GM23338 (cell line): ENCODE measurements at regions not wholly inside any gene's neighbourhood (a gene's known extent, or its start where the extent isn't known, plus 50 kb on each side); places are given as distances from the start of the nearest gene placed in this dataset.

Experiments used
- ATAC-seq: fragments of 200-7000 bp; cut with Tn5 transposase; 3 replicates; pipeline ENCODE4 v1.9.1; 2020
- DNase-seq: peaks from one replicate; pipeline ENCODE4 v3.0.0-alpha.2; 2015; ENCODE audit warnings: low spot score
- H2AFZ ChIP-seq: fragments of 200-600 bp; sonication (generic); 2 replicates; pipeline ENCODE4 v1.8.0; 2016; ENCODE audit warnings: antibody characterized with exemption, mild to moderate bottlenecking, moderate library complexity
- H3F3A ChIP-seq: fragments of 200-600 bp; sonication (generic); replicated peaks from 2 replicates; pipeline ENCODE4 v1.8.0; 2017; ENCODE audit warnings: antibody characterized with exemption, mixed run types, low read depth
- H3K27ac ChIP-seq: fragments of 200-600 bp; sonication (generic); 2 replicates; pipeline ENCODE4 v1.6.1; 2016; ENCODE audit warnings: low read depth
- H3K27me3 ChIP-seq: fragments of 200-600 bp; sonication (generic); 2 replicates; pipeline ENCODE4 v1.8.0; 2016; ENCODE audit warnings: mild to moderate bottlenecking, mixed run types, moderate library complexity; ENCODE audit not compliant: insufficient read depth
- H3K36me3 ChIP-seq: fragments of 200-600 bp; sonication (generic); 2 replicates; pipeline ENCODE4 v1.8.0; 2016; ENCODE audit warnings: mild to moderate bottlenecking; ENCODE audit not compliant: insufficient read depth
- H3K4me1 ChIP-seq: fragments of 200-600 bp; sonication (generic); 2 replicates; pipeline ENCODE4 v1.8.0; 2016; ENCODE audit warnings: mild to moderate bottlenecking, moderate library complexity; ENCODE audit not compliant: insufficient read depth
- H3K4me2 ChIP-seq: fragments of 200-600 bp; sonication (generic); 2 replicates; pipeline ENCODE4 v1.7.1; 2017; ENCODE audit warnings: mixed run types
- H3K4me3 ChIP-seq: fragments of 200-600 bp; sonication (generic); 2 replicates; pipeline ENCODE4 v1.6.1; 2016; ENCODE audit warnings: mixed run types
- H3K79me2 ChIP-seq: fragments of 200-600 bp; sonication (generic); replicated peaks from 2 replicates; pipeline ENCODE4 v1.8.0; 2017; ENCODE audit warnings: mild to moderate bottlenecking; ENCODE audit not compliant: insufficient read depth
- H3K9me2 ChIP-seq: fragments of 200-600 bp; sonication (generic); 2 replicates; pipeline ENCODE4 v1.8.0; 2017; ENCODE audit not compliant: insufficient read depth
- H4K20me1 ChIP-seq: fragments of 200-600 bp; sonication (generic); replicated peaks from 2 replicates; pipeline ENCODE4 v1.8.0; 2017; ENCODE audit warnings: mild to moderate bottlenecking; ENCODE audit not compliant: insufficient read depth
- H3K27ac Mint-ChIP-seq: 2 replicates; pipeline ENCODE4 v1.8.0; 2020; ENCODE audit warnings: inconsistent platforms, mild to moderate bottlenecking, moderate library complexity, mixed read lengths
- H3K27me3 Mint-ChIP-seq: 3 replicates; pipeline ENCODE4 v1.8.0; 2022; ENCODE audit warnings: low read depth, mild to moderate bottlenecking, moderate library complexity, mixed read lengths, inconsistent platforms; ENCODE audit not compliant: insufficient read depth, poor library complexity
- H3K36me3 Mint-ChIP-seq: 3 replicates; pipeline ENCODE4 v1.8.0; 2021; ENCODE audit warnings: low read depth, mild to moderate bottlenecking, inconsistent platforms, moderate library complexity, mixed read lengths
- H3K4me1 Mint-ChIP-seq: 3 replicates; pipeline ENCODE4 v1.8.0; 2020; ENCODE audit warnings: mild to moderate bottlenecking, inconsistent platforms, mixed read lengths
- H3K4me3 Mint-ChIP-seq: 3 replicates; pipeline ENCODE4 v1.8.0; 2021; ENCODE audit warnings: moderate library complexity, mild to moderate bottlenecking, inconsistent platforms, mixed read lengths
- H3K9me3 Mint-ChIP-seq: 3 replicates; pipeline ENCODE4 v1.8.0; 2020; ENCODE audit warnings: moderate library complexity, mild to moderate bottlenecking, inconsistent platforms, mixed read lengths
- EZH2 ChIP-seq: fragments of 200-600 bp; sonication (generic); IDR thresholded peaks from one replicate; pipeline ENCODE4 v1.8.0; 2017; ENCODE audit warnings: antibody characterized with exemption, mild to moderate bottlenecking, low read depth; ENCODE audit not compliant: unreplicated experiment
- JUNB ChIP-seq: IDR thresholded peaks from one replicate; pipeline ENCODE4 v1.6.1; 2016; ENCODE audit warnings: antibody characterized with exemption; ENCODE audit not compliant: unreplicated experiment
- STAT1 ChIP-seq: IDR thresholded peaks from one replicate; pipeline ENCODE4 v1.6.1; 2016; ENCODE audit warnings: antibody characterized with exemption; ENCODE audit not compliant: unreplicated experiment
- ZNF114 ChIP-seq: fragments of 250-450 bp; sonication (Bioruptor Pico); IDR thresholded peaks from 2 replicates; pipeline ENCODE4 v1.5.0; 2020; ENCODE audit warnings: mild to moderate bottlenecking, moderate library complexity
- TF ChIP-seq, protein P1 (sequence below): IDR thresholded peaks from one replicate; pipeline ENCODE4 v1.6.1; 2018; ENCODE audit warnings: antibody characterized with exemption; ENCODE audit not compliant: unreplicated experiment
- TF ChIP-seq, protein P2 (sequence below): fragments of 250-450 bp; sonication (Bioruptor Pico); IDR thresholded peaks from 2 replicates; pipeline ENCODE4 v1.5.0; 2020; ENCODE audit warnings: mild to moderate bottlenecking, moderate library complexity
- TF ChIP-seq, protein P3 (sequence below), 2 experiments: fragments of 200-600 bp in 1 of 2; sonication (generic) in 1 of 2; conservative IDR thresholded peaks; 2 replicates each; pipeline versions ENCODE4 v1.5.1 to v1.6.1; 2016 to 2017; ENCODE audit warnings: antibody characterized with exemption in 2 of 2, low read depth in 2 of 2, mild to moderate bottlenecking in 2 of 2, moderate library complexity in 1 of 2

DNA sequence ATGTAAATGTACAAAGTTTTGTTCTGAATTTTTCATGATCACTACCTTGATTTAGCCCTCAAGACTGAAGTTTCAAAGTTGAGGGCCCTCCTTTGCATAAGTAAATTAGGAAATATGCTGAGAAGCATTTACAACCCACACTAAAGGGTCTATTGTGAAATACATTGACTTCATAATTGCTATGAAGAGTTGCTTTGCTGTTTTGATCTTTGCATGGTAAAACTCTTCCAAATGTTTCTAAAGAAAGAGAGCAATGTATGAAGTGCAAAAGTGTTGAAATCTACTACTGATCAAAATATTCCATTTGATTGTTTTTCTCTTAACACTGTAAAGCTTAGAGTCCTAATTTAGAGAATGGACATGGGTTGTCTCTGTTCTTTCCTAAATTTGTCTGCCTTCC is 77.2 kb downstream of the C7orf25 start (continued):
- TF ChIP-seq, protein P1, sequence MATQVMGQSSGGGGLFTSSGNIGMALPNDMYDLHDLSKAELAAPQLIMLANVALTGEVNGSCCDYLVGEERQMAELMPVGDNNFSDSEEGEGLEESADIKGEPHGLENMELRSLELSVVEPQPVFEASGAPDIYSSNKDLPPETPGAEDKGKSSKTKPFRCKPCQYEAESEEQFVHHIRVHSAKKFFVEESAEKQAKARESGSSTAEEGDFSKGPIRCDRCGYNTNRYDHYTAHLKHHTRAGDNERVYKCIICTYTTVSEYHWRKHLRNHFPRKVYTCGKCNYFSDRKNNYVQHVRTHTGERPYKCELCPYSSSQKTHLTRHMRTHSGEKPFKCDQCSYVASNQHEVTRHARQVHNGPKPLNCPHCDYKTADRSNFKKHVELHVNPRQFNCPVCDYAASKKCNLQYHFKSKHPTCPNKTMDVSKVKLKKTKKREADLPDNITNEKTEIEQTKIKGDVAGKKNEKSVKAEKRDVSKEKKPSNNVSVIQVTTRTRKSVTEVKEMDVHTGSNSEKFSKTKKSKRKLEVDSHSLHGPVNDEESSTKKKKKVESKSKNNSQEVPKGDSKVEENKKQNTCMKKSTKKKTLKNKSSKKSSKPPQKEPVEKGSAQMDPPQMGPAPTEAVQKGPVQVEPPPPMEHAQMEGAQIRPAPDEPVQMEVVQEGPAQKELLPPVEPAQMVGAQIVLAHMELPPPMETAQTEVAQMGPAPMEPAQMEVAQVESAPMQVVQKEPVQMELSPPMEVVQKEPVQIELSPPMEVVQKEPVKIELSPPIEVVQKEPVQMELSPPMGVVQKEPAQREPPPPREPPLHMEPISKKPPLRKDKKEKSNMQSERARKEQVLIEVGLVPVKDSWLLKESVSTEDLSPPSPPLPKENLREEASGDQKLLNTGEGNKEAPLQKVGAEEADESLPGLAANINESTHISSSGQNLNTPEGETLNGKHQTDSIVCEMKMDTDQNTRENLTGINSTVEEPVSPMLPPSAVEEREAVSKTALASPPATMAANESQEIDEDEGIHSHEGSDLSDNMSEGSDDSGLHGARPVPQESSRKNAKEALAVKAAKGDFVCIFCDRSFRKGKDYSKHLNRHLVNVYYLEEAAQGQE: no peak
- TF ChIP-seq, protein P2, sequence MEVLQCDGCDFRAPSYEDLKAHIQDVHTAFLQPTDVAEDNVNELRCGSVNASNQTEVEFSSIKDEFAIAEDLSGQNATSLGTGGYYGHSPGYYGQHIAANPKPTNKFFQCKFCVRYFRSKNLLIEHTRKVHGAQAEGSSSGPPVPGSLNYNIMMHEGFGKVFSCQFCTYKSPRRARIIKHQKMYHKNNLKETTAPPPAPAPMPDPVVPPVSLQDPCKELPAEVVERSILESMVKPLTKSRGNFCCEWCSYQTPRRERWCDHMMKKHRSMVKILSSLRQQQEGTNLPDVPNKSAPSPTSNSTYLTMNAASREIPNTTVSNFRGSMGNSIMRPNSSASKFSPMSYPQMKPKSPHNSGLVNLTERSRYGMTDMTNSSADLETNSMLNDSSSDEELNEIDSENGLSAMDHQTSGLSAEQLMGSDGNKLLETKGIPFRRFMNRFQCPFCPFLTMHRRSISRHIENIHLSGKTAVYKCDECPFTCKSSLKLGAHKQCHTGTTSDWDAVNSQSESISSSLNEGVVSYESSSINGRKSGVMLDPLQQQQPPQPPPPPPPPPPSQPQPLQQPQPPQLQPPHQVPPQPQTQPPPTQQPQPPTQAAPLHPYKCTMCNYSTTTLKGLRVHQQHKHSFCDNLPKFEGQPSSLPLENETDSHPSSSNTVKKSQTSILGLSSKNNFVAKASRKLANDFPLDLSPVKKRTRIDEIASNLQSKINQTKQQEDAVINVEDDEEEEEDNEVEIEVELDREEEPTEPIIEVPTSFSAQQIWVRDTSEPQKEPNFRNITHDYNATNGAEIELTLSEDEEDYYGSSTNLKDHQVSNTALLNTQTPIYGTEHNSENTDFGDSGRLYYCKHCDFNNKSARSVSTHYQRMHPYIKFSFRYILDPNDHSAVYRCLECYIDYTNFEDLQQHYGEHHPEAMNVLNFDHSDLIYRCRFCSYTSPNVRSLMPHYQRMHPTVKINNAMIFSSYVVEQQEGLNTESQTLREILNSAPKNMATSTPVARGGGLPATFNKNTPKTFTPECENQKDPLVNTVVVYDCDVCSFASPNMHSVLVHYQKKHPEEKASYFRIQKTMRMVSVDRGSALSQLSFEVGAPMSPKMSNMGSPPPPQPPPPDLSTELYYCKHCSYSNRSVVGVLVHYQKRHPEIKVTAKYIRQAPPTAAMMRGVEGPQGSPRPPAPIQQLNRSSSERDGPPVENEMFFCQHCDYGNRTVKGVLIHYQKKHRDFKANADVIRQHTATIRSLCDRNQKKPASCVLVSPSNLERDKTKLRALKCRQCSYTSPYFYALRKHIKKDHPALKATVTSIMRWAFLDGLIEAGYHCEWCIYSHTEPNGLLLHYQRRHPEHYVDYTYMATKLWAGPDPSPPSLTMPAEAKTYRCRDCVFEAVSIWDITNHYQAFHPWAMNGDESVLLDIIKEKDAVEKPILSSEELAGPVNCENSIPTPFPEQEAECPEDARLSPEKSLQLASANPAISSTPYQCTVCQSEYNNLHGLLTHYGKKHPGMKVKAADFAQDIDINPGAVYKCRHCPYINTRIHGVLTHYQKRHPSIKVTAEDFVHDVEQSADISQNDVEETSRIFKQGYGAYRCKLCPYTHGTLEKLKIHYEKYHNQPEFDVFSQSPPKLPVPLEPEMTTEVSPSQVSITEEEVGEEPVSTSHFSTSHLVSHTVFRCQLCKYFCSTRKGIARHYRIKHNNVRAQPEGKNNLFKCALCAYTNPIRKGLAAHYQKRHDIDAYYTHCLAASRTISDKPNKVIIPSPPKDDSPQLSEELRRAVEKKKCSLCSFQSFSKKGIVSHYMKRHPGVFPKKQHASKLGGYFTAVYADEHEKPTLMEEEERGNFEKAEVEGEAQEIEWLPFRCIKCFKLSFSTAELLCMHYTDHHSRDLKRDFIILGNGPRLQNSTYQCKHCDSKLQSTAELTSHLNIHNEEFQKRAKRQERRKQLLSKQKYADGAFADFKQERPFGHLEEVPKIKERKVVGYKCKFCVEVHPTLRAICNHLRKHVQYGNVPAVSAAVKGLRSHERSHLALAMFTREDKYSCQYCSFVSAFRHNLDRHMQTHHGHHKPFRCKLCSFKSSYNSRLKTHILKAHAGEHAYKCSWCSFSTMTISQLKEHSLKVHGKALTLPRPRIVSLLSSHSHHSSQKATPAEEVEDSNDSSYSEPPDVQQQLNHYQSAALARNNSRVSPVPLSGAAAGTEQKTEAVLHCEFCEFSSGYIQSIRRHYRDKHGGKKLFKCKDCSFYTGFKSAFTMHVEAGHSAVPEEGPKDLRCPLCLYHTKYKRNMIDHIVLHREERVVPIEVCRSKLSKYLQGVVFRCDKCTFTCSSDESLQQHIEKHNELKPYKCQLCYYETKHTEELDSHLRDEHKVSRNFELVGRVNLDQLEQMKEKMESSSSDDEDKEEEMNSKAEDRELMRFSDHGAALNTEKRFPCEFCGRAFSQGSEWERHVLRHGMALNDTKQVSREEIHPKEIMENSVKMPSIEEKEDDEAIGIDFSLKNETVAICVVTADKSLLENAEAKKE (CRISPR knock-in tag): no peak
- TF ChIP-seq JUNB: no peak
- no peak for TF ChIP-seq ZNF114 (CRISPR knock-in tag)

DNA sequence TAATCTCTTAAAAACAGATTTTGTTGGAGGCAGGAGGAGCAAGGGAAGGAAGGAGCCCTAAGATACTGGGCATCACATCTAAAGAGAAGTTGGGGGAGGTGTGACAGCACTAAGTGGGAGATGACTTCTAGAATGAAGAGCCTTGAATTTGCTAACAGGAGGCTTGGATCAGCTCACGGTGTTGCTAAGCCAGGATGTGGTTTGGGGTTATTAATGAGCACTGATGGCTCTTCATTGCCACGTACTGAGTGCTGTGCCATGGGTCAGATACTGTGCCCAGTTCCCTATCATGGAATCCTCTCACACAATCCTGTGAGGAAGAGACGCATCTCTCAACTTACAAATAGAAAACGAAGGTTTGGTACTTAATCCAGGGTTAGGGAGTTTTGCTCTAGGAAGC is 78.5 kb downstream of the C7orf25 start:
- no peaks in the 10 kb centered on the region for H4K20me1 ChIP-seq
- DNase-seq (no peak), ATAC-seq (no peak)
- H3K4me1 ChIP-seq: 0 out of 2 replicates have a peak, but pooled peaks cover 6% of the 10 kb centered on the region
- no peaks in the 10 kb centered on the region for H3K79me2 ChIP-seq
- peak overlapping the region; percentile 56; the same call in 1 of the 2 replicates for H2AFZ ChIP-seq
- Mint-ChIP-seq H3K4me1 (peaks cover 2% of the 10 kb centered on the region; the same call in 2 of the 3 replicates), H3K36me3 (no peaks in the 10 kb centered on the region), H3K27me3 (no peaks in the 10 kb centered on the region), H3K27ac (no peak overlapping the region), H3K9me3 (no peaks in the 10 kb centered on the region), H3K4me3 (no peak overlapping the region)
- no peak overlapping the region for H3K27ac ChIP-seq
- no peaks in the 10 kb centered on the region for H3F3A ChIP-seq
- H3K4me3 ChIP-seq: no peak overlapping the region
- no peak overlapping the region for H3K4me2 ChIP-seq
- H3K9me2 ChIP-seq: no peaks in the 10 kb centered on the region
- H3K27me3 ChIP-seq: no peaks in the 10 kb centered on the region
- no peaks in the 10 kb centered on the region for H3K36me3 ChIP-seq
- TF ChIP-seq, protein P3, sequence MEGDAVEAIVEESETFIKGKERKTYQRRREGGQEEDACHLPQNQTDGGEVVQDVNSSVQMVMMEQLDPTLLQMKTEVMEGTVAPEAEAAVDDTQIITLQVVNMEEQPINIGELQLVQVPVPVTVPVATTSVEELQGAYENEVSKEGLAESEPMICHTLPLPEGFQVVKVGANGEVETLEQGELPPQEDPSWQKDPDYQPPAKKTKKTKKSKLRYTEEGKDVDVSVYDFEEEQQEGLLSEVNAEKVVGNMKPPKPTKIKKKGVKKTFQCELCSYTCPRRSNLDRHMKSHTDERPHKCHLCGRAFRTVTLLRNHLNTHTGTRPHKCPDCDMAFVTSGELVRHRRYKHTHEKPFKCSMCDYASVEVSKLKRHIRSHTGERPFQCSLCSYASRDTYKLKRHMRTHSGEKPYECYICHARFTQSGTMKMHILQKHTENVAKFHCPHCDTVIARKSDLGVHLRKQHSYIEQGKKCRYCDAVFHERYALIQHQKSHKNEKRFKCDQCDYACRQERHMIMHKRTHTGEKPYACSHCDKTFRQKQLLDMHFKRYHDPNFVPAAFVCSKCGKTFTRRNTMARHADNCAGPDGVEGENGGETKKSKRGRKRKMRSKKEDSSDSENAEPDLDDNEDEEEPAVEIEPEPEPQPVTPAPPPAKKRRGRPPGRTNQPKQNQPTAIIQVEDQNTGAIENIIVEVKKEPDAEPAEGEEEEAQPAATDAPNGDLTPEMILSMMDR (conservative IDR thresholded peaks at IDR 0.05; ENCODE audit: low read depth in 2 of 2): no peak
- TF ChIP-seq STAT1 (no peak), JUNB (no peak), EZH2 (no peak)
- TF ChIP-seq, protein P1: no peak
